K562 (cell line): ENCODE measurements at regions not wholly inside any gene's neighbourhood (a gene's known extent, or its start where the extent isn't known, plus 50 kb on each side); places are given as distances from the start of the nearest gene placed in this dataset.

Experiments used
- ATAC-seq: fragments of 200-7000 bp; cut with Tn5 transposase; 3 replicates; pipeline ENCODE4 v1.9.1; 2020; ENCODE audit warnings: moderate library complexity
- BruUV-seq: library from RNA; stranded (reverse); fragments of 400-500 nt; replicated peaks from 2 replicates; lab custom pipeline; 2021; lab: Mats Ljungman, UMichigan
- CTCF ChIA-PET: fragments of 300-600 bp; formaldehyde crosslinking; extraction: SDS; loops from one replicate; lab custom pipeline; 2021; ENCODE audit warnings: low intra/inter-chr PET ratio; lab: Yijun Ruan, JAX
- POLR2A ChIA-PET: fragments of 300-600, 350-650 bp; sonication (Branson Sonifier 250); formaldehyde crosslinking; extraction: SDS; loops from one replicate; lab custom pipeline; 2021; ENCODE audit warnings: antibody characterized with exemption, inconsistent platforms; lab: Yijun Ruan, JAX
- DNase-seq, 4 experiments: peaks; one replicate each; pipeline versions ENCODE4 v3.0.0 to v3.0.0-alpha.2; 2011 to 2018; ENCODE audit warnings: low spot score in 3 of 4, mixed read lengths in 3 of 4; ENCODE audit errors: extremely low read depth in 1 of 4
- FAIRE-seq: peaks from 2 replicates; lab custom pipeline; 2011; peaks lifted over from hg19 to GRCh38; lab: Jason Lieb, UNC
- H2AFZ ChIP-seq: 2 replicates; pipeline ENCODE4 v1.6.0; 2011; ENCODE audit warnings: low read depth, low read length, control low read depth, inconsistent platforms
- H3K27ac ChIP-seq: fragments of 200-600 bp; 3 replicates; pipeline ENCODE4 v1.8.0; 2011; ENCODE audit warnings: low read depth, mild to moderate bottlenecking, control low read depth, inconsistent platforms, low read length, moderate library complexity, mixed read lengths; ENCODE audit errors: extremely low read depth
- H3K27me3 ChIP-seq, 2 experiments: fragments of 300-600 bp in 1 of 2; 2 replicates in 1 of 2; 3 replicates in 1 of 2; pipeline versions ENCODE4 v1.6.0 to v1.8.0; 2011; ENCODE audit warnings: inconsistent platforms in 2 of 2, low read length in 2 of 2, mild to moderate bottlenecking in 1 of 2, mixed read lengths in 1 of 2, moderate library complexity in 1 of 2; ENCODE audit not compliant: control insufficient read depth in 2 of 2, insufficient read depth in 2 of 2
- H3K36me3 ChIP-seq: fragments of 300-600 bp; 3 replicates; pipeline ENCODE4 v1.8.0; 2011; ENCODE audit warnings: mild to moderate bottlenecking, low read length, inconsistent platforms; ENCODE audit not compliant: control insufficient read depth, insufficient read depth
- H3K4me1 ChIP-seq, 2 experiments: fragments of 200-600 bp in 1 of 2; replicated peaks in 1 of 2; 2 replicates in 1 of 2; 3 replicates in 1 of 2; pipeline versions ENCODE4 v1.5.1 to v1.8.0; 2011; ENCODE audit warnings: inconsistent platforms in 2 of 2, low read length in 2 of 2, mild to moderate bottlenecking in 1 of 2, mixed read lengths in 1 of 2, moderate library complexity in 1 of 2; ENCODE audit not compliant: control insufficient read depth in 2 of 2, insufficient read depth in 2 of 2
- H3K4me2 ChIP-seq: 2 replicates; pipeline ENCODE4 v1.6.1; 2011; ENCODE audit warnings: low read length, control low read depth, inconsistent platforms, mixed read lengths; ENCODE audit not compliant: insufficient read depth
- H3K4me3 ChIP-seq: fragments of 200-600 bp; sonication (generic), shearing (Covaris generic); 2 replicates; pipeline ENCODE4 v1.5.1; 2016; ENCODE audit warnings: control low read depth, inconsistent platforms
- H3K79me2 ChIP-seq: fragments of 200-600 bp; 3 replicates; pipeline ENCODE4 v1.8.0; 2011; ENCODE audit warnings: low read length, inconsistent platforms; ENCODE audit not compliant: control insufficient read depth, insufficient read depth
- H3K9ac ChIP-seq, 2 experiments: 2 replicates each; pipeline versions ENCODE4 v1.6.0 to v1.6.1; 2011; ENCODE audit warnings: low read depth in 2 of 2, low read length in 2 of 2, control low read depth in 1 of 2, inconsistent platforms in 1 of 2, mild to moderate bottlenecking in 1 of 2, mixed read lengths in 1 of 2; ENCODE audit not compliant: insufficient read depth in 1 of 2
- H3K9me1 ChIP-seq: one replicate; pipeline ENCODE4 v1.6.0; 2011; ENCODE audit warnings: inconsistent platforms, mild to moderate bottlenecking, low read length, moderate library complexity; ENCODE audit not compliant: control insufficient read depth, insufficient read depth
- H3K9me3 ChIP-seq: replicated peaks from 2 replicates; pipeline ENCODE4 v1.5.1; 2011; ENCODE audit warnings: low read depth, low read length, inconsistent platforms; ENCODE audit not compliant: control insufficient read depth, insufficient read depth
- H4K20me1 ChIP-seq: replicated peaks from 2 replicates; pipeline ENCODE4 v1.6.1; 2011; ENCODE audit warnings: low read length, inconsistent platforms, mixed read lengths; ENCODE audit not compliant: control insufficient read depth, insufficient read depth
- AFF4 ChIP-seq: sonication (generic); formaldehyde crosslinking; IDR thresholded peaks from 2 replicates; pipeline ENCODE4 v1.8.0; 2023; ENCODE audit warnings: mild to moderate bottlenecking, missing genetic modification reagents
- CC2D1A ChIP-seq: fragments of 450-650 bp; IDR thresholded peaks from 2 replicates; pipeline ENCODE4 v1.6.1; 2017; ENCODE audit warnings: mild to moderate bottlenecking
- COPS2 ChIP-seq: fragments of 450-650 bp; conservative IDR thresholded peaks from 2 replicates; pipeline ENCODE4 v1.6.1; 2016; ENCODE audit warnings: mild to moderate bottlenecking, moderate library complexity
- SLC30A9 ChIP-seq: fragments of 250-450 bp; sonication (Bioruptor Pico); IDR thresholded peaks from 2 replicates; pipeline ENCODE4 v1.8.0; 2022; ENCODE audit warnings: mild to moderate bottlenecking, moderate library complexity
- TAF15 ChIP-seq: fragments of 200-400 bp; formaldehyde crosslinking; IDR thresholded peaks from 2 replicates; pipeline ENCODE4 v1.6.1; 2017; ENCODE audit warnings: mild to moderate bottlenecking, low read depth, low read length, moderate library complexity
- ZBTB49 ChIP-seq: sonication (generic); formaldehyde crosslinking; IDR thresholded peaks from 2 replicates; pipeline ENCODE4 v1.8.0; 2022; ENCODE audit warnings: missing genetic modification reagents, mild to moderate bottlenecking, borderline replicate concordance
- ZNF224 ChIP-seq: sonication (generic); formaldehyde crosslinking; IDR thresholded peaks from 2 replicates; pipeline ENCODE4 v1.8.0; 2022; ENCODE audit warnings: mild to moderate bottlenecking, missing genetic modification reagents
- ZNF444 ChIP-seq: fragments of 250-450 bp; sonication (Bioruptor Pico); IDR thresholded peaks from 2 replicates; pipeline ENCODE4 v1.4.0; 2020; ENCODE audit warnings: mild to moderate bottlenecking, moderate library complexity
- WGBS: fragments of 100-300 bp; shearing (Covaris generic); methylation state at CpG from one replicate; pipeline ENCODE4 v1.1.6; 2016; ENCODE audit warnings: low coverage, mixed read lengths; ENCODE audit not compliant: insufficient coverage; ENCODE audit errors: missing lambda C conversion rate; 5-methylcytosine and 5-hydroxymethylcytosine counted together
- in situ Hi-C: fragments of 300-500 bp; cut with MboI; formaldehyde crosslinking; loops from 4 replicates; pipeline ENCODE4 v1.15.0; 2018; ENCODE audit warnings: inconsistent platforms, mixed read lengths
- intact Hi-C: fragments of 100-400 bp; cut with micrococcal nuclease; formaldehyde crosslinking; loops from 2 replicates; pipeline ENCODE4 v1.14.2; 2022

- DNase-seq, result no peak
- TF ChIP-seq ZNF444 (CRISPR knock-in tag), result no peak
- TF ChIP-seq COPS2, result no peak
- TF ChIP-seq ZBTB49 (CRISPR knock-in tag), result no peak
- no peak for TF ChIP-seq CC2D1A
- TF ChIP-seq AFF4, result no peak
- TF ChIP-seq SLC30A9 (CRISPR knock-in tag), result no peak
- TF ChIP-seq ZNF224 (CRISPR knock-in tag), result no peak
- TF ChIP-seq TAF15, result no peak
- TF ChIP-seq, all 486 proteins: peak for 0
- H3K27me3 ChIP-seq, result no peaks in the 10 kb centered on the region
- H3K4me3 ChIP-seq, result no peak overlapping the region
- no peak overlapping the region for H3K27ac ChIP-seq
- in situ Hi-C loops (no loop called here), intact Hi-C loops (no loop called here)
- H3K9me1 ChIP-seq, result no peaks in the 10 kb centered on the region
- no peaks in the 10 kb centered on the region for H3K9me3 ChIP-seq
- POLR2A ChIA-PET, result no interaction called here
- no peak overlapping the region for H3K9ac ChIP-seq
- H3K4me1 ChIP-seq, result no peaks in the 10 kb centered on the region
- no peak for FAIRE-seq
- no peaks in the 10 kb centered on the region for H3K79me2 ChIP-seq
- BruUV-seq, result no TSS peak
- H2AFZ ChIP-seq, result no peak overlapping the region
- H4K20me1 ChIP-seq, result no peaks in the 10 kb centered on the region
- no peak for ATAC-seq
- H3K4me2 ChIP-seq, result no peak overlapping the region
- WGBS, result 0% methylated on average over 2 of the region's 2 CpGs
- CTCF ChIA-PET, result no interaction called here
- H3K36me3 ChIP-seq, result no peaks in the 10 kb centered on the region
Observed at GRCh38 chr1:55635856-55636255, 420.7 kb upstream of the USP24 start.
